T-helper 2 cell (primary cell): ENCODE measurements at regions not wholly inside any gene's neighbourhood (a gene's known extent, or its start where the extent isn't known, plus 50 kb on each side); places are given as distances from the start of the nearest gene placed in this dataset.
"Not testable (repeated sequence)": the region's sequence is repeated elsewhere in the genome, so short reads cannot be mapped to it uniquely, and the experiment has no call there.

Experiments
- DNase-seq, 5 experiments: peaks; one replicate each; pipeline versions ENCODE4 v3.0.0 to v3.0.0-alpha.2; 2012 to 2022

DNA sequence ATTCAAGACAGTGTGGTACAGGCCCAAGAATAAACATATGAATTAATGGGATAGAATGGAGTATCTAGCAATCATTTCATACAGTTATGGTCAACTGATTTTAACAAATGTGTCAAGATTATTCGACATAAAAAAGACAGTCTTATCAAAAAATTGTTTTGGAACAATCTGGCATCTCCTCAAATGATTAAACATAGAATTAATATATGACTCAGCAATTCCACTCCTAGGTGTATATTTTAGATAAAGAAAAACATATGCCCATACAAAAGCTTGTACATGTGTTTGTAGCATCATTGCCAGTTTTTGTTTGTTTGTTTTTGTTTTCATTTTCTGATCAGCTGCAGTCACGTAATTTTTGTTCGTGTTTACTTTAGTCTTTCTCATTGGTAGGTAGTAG, 1188.3 kb downstream of the BRINP3 start:
- no peak for DNase-seq

- no peak for DNase-seq
Observed at GRCh38 chr1:189301235-189301634, 1176.4 kb downstream of the BRINP3 start.

- DNase-seq: no peak
Observed at GRCh38 chr1:189305279-189305678, 1172.4 kb downstream of the BRINP3 start.

GRCh38 chr1:189311915-189312314, 1165.7 kb downstream of the BRINP3 start:
- no peak for DNase-seq

- no peak for DNase-seq
Observed at GRCh38 chr1:189312499-189312898, 1165.2 kb downstream of the BRINP3 start.

- no peak for DNase-seq
Observed at GRCh38 chr1:189313488-189313887, 1164.2 kb downstream of the BRINP3 start.

- no peak for DNase-seq
Observed at GRCh38 chr1:189315035-189315901, 1162.4 kb downstream of the BRINP3 start.

GRCh38 chr1:189323091-189323490, 1154.6 kb downstream of the BRINP3 start:
- DNase-seq: no peak

- not testable (repeated sequence) for DNase-seq
Observed at GRCh38 chr1:189331071-189331470, 1146.6 kb downstream of the BRINP3 start.

DNA sequence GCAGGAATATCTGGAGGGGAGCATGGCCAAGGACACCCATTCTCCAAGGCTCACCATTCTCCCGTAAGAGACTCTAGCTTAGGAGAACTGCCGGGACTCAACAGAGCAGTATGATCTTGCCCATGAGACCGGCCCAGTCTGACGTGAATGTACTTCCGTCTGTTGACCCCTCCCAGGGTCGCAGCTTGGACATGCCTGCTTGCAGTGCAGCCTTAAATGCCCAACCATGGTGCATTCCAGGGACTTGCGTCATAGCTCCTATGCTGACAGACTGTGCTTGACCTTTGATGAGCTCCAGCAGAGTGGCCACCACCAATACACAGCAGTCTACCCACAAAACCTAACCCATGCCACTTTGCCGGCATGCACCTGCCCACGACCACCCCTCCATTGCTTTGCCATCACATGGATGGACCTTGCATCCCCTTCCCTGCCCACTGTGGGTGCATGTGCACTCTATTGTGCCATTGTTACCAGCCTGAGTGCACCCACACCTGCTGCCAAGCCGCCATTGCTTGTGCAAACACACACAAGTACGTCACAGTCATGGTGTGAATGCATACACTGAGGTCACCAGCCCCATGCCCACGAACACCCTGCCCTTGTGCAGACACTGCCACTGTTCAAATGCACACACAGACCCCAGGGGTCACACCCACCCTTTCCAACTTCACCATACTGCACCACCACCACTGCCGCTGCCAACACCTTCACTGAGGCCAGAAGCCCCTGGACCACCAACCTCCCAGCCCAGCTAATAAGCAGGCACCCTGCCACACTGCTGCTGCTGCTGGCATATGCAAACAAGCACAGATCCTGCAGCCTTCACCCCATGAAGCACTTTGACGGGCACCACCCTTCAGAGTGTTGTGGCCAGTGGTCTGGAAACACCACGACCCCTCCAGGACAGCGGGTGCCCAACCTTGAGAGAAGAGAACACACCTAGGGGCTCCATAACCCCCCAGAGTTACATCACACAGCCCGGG, 1141.3 kb downstream of the BRINP3 start:
- no peak for DNase-seq

DNA sequence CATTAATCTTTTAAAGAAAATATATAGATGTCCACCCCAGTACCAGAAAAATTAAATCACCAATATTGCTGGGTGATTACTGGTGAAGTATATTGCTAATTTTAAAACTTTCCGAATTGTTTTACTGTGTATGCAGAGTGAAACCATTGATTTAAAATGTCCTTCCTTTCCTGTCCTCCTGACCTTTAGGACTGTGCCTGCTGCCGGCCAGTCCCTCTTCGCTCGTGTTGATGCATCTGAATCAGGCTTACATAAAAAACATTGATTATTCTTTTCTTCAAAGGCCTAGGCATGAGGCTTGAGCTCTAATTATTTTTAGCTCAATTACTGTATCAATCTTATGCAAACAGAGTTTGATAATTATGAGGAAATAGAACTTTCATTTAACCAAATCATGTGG, 1128.1 kb downstream of the BRINP3 start:
- no peak for DNase-seq

DNA sequence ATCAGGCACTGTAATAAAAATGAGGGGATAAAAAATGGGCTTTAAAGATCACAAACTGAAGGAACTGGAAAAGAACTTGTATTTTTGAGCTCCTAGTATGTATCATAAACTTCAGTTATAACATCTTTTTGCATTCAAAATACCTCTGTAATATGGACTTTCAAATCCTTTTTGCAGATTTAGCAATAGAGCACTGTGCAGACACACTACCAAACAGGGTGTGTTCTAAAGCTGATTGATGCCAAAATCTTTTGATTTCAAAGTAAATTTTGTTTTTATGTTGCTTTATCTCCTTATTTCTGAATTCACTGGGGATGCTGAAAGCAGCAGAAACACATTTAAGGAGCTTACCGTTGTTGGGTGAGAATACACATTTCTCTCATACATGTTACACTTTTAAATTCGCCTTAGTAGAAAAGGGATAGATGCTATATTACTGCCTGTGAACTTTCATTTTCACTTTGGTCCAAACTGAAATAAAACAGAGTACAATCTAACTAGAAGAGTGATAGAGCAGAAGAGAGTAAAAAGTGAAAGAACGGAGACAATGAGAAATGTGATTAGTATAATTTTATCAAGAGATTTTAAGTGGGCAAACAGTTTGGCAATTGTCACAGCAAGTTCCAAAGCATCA, 1126.6 kb downstream of the BRINP3 start:
- DNase-seq: no peak

- no peak for DNase-seq
Observed at GRCh38 chr1:189351960-189352359, 1125.7 kb downstream of the BRINP3 start.

GRCh38 chr1:189356206-189356605, 1121.5 kb downstream of the BRINP3 start:
- no peak for DNase-seq

GRCh38 chr1:189357317-189357716, 1120.3 kb downstream of the BRINP3 start:
- DNase-seq: no peak

- DNase-seq: no peak
Observed at GRCh38 chr1:189369612-189370011, 1108.1 kb downstream of the BRINP3 start.

DNA sequence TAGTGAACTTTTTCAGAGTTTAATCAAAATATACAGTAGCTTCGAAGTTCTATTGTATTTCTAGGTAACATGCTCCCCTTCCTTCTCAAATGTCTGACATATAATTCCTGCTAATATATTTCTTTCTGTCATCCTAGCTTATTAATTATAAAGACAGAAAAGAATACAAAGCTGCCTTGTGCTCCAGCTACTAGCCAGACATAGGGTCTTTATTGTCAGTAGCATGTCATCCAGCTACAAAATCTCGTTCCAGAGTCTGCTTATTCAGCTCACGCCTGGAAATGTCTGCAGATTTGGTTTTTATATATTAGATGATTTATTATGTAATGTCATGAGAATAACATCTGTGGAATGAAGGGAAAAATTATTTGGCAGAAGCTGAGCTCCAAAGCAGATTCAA, 1102.8 kb downstream of the BRINP3 start:
- DNase-seq: no peak

GRCh38 chr1:189405419-189405818, 1072.2 kb downstream of the BRINP3 start:
- DNase-seq: no peak

- DNase-seq: no peak
Observed at GRCh38 chr1:189409774-189410173, 1067.9 kb downstream of the BRINP3 start.

DNA sequence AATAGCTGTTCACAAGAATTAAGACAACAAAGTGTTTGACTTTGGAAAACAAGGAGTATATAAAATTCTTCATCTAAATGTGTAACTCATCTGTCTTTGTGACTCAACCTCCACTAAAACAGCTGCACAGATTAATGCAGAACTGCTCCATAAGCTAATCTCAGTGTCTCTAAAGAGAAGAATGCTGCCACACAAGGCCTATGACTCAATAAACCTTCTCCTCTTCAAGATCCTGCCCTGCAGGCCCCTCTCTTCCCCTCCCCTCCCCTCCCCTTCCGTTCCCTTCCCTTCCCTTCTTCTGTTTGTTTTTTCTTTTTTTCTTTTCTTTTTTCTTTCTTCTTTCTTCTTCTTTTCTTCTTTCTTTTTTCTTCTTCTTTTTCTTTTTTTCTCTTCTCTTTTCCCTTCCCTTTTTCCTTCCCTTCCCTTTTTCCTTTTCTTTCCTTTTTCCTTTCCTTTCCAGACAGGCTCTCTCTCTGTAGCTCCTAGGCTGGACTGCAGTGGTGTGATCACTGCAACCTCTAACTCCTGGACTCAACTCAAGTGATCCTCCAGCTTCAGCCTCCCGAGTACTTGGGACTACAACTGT, 1052.8 kb downstream of the BRINP3 start:
- no peak for DNase-seq

DNA sequence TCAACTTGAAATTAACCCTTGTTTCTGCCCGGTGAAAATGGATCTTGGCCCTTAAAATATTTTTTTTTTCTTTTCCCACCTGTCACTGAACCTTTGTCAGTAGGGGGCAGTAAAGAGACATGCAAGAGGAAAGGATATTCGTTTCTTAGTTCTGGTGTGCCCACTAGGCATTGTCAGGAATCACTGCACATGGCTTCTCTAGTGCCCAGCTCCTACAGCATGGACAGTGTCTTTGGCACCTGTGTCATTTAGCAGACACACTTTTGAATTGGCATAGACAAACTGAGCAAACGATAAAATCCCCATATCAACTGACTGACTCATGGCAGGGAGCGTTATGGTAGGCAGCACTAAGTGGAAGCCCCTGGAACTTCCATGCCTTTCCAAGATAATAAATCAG, 1048.1 kb downstream of the BRINP3 start:
- DNase-seq: peak in 1 of 5 experiments; percentile 17

DNA sequence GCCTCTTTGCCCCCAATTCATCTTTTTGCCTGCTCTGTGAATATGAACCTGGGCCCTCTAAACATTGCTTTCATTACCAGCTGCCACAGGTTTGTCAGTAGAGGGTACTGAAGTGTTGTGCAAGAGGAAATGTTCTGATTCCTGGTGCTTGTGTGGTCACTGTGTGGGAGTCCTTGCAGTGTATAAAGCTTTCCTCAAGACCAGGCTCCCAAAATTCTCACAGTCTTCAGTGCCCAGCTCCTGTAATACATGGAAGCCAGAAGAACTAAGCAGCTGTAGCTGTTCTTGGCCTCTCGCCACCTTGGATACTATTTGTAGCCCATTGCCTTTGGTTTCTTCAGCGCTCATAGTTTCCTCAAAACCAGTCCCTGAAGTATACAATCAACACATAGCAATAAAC, 1046.2 kb downstream of the BRINP3 start:
- DNase-seq: no peak

- no peak for DNase-seq
Observed at GRCh38 chr1:189432753-189433152, 1044.9 kb downstream of the BRINP3 start.
